ENCODE measurements at regions not wholly inside any gene's neighbourhood (a gene's known extent, or its start where the extent isn't known, plus 50 kb on each side); places are given as distances from the start of the nearest gene placed in this dataset.

GRCh38 chr15:93932164-93932776, 299.1 kb upstream of the MCTP2 start:
- TF ChIP-seq POLR2A (IDR thresholded peaks at IDR 0.05; ENCODE audit: low read length), result no peak
- no peak for TF ChIP-seq GATA1 (IDR thresholded peaks at IDR 0.05; ENCODE audit: low read depth, low read length)

All from erythroblast (primary cell).